ENCODE measurements at regions not wholly inside any gene's neighbourhood (a gene's known extent, or its start where the extent isn't known, plus 50 kb on each side); places are given as distances from the start of the nearest gene placed in this dataset.

- no peak overlapping the region for H3K4me3 ChIP-seq (ENCODE audit: low read depth in 2 of 2, low read length in 1 of 2)
- no peak for DNase-seq
These were observed 240.5 kb downstream of the MREG start for GRCh38 chr2:215772634-215773563.

More at GRCh38 chr2:215772634-215773563, 240.5 kb downstream of the MREG start:
- Histone ChIP-seq H3K27ac (ENCODE audit: low read depth in 2 of 2, low read length in 1 of 2) (peak overlapping the region in 1 of 2 experiments; percentile 75; a peak in 2 of 4 replicates), H4K20me1 (ENCODE audit: insufficient read depth) (no peaks in the 10 kb centered on the region), H3K36me3 (replicated peaks in 1 of 2; ENCODE audit: control insufficient read depth in 1 of 2, insufficient read depth in 2 of 2, low read length in 1 of 2) (no peaks in the 10 kb centered on the region), H3K9ac (no peak overlapping the region), H3K4me1 (ENCODE audit: control insufficient read depth in 1 of 2, insufficient read depth in 2 of 2, low read depth in 1 of 2, low read length in 1 of 2) (peaks cover 0 to 38% of the 10 kb centered on the region in 2 experiments; a peak in 3 of 4 replicates), H3F3A (replicated peaks; ENCODE audit: insufficient read depth) (peaks cover 12% of the 10 kb centered on the region), H2AFZ (ENCODE audit: low read depth) (peak overlapping the region; percentile 48; the same call in 1 of the 2 replicates), H3K27me3 (ENCODE audit: insufficient read depth) (no peaks in the 10 kb centered on the region), H3K9me2 (no peaks in the 10 kb centered on the region), H3K4me2 (no peak overlapping the region), H3K9me3 (no peaks in the 10 kb centered on the region), H3K79me2 (ENCODE audit: insufficient read depth) (no peaks in the 10 kb centered on the region)
- ChIA-PET POLR2A (no interaction called here), CTCF (interaction anchor here (1.0 kb wide), 1 partner anchor 9 kb away, joined by 3 read pairs; no protein-coding TSS in a partner anchor)
- WGBS (ENCODE audit: low lambda C conversion rate): 88% methylated on average over 5 of the region's 5 CpGs
- no peak for TF ChIP-seq USF2 (IDR thresholded peaks at IDR 0.05; ENCODE audit: borderline replicate concordance, low read depth, low read length)
- TF ChIP-seq RFX5 (IDR thresholded peaks at IDR 0.05; ENCODE audit: low read length): no peak
- TF ChIP-seq EZH2phosphoT487 (IDR thresholded peaks at IDR 0.05; ENCODE audit: borderline replicate concordance, low read depth): no peak
- TF ChIP-seq MEF2A (IDR thresholded peaks at IDR 0.05; ENCODE audit: borderline replicate concordance, low read depth): no peak
- no peak for TF ChIP-seq RCOR1 (IDR thresholded peaks at IDR 0.05; ENCODE audit: low read length)
- no peak for TF ChIP-seq SMC3 (IDR thresholded peaks at IDR 0.05; ENCODE audit: low read depth, low read length)
- no peak for TF ChIP-seq NFIC (IDR thresholded peaks at IDR 0.05; ENCODE audit: borderline replicate concordance)
- TF ChIP-seq POLR2AphosphoS5 (IDR thresholded peaks at IDR 0.05; ENCODE audit: low read depth, low read length): no peak
- TF ChIP-seq NRF1 (IDR thresholded peaks at IDR 0.05; ENCODE audit: low read depth, low read length): no peak
- TF ChIP-seq ELF1 (IDR thresholded peaks at IDR 0.05): no peak
- TF ChIP-seq FOXM1 (IDR thresholded peaks at IDR 0.05; ENCODE audit: low read depth): no peak
- TF ChIP-seq PBX3 (IDR thresholded peaks at IDR 0.05): no peak
- no peak for TF ChIP-seq GABPA (IDR thresholded peaks at IDR 0.05; ENCODE audit: low read depth)
- TF ChIP-seq, protein P1, sequence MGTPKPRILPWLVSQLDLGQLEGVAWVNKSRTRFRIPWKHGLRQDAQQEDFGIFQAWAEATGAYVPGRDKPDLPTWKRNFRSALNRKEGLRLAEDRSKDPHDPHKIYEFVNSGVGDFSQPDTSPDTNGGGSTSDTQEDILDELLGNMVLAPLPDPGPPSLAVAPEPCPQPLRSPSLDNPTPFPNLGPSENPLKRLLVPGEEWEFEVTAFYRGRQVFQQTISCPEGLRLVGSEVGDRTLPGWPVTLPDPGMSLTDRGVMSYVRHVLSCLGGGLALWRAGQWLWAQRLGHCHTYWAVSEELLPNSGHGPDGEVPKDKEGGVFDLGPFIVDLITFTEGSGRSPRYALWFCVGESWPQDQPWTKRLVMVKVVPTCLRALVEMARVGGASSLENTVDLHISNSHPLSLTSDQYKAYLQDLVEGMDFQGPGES (IDR thresholded peaks at IDR 0.05; ENCODE audit: low read depth, low read length): no peak
- TF ChIP-seq JUND (IDR thresholded peaks at IDR 0.05): no peak
- no peak for TF ChIP-seq RXRA (IDR thresholded peaks at IDR 0.05; ENCODE audit: borderline replicate concordance, low read depth)
- no peak for TF ChIP-seq FOSL2 (IDR thresholded peaks at IDR 0.05; ENCODE audit: borderline replicate concordance, low read depth)
- TF ChIP-seq SIN3A (IDR thresholded peaks at IDR 0.05; ENCODE audit: borderline replicate concordance, low read depth, low read length): no peak
- no peak for TF ChIP-seq TAF1 (IDR thresholded peaks at IDR 0.05; ENCODE audit: borderline replicate concordance, low read depth, low read length)
- TF ChIP-seq FOXJ3 (CRISPR knock-in tag; IDR thresholded peaks at IDR 0.05): no peak

Measured in SK-N-SH (cell line).